ENCODE measurements at regions not wholly inside any gene's neighbourhood (a gene's known extent, or its start where the extent isn't known, plus 50 kb on each side); places are given as distances from the start of the nearest gene placed in this dataset.

GRCh38 chr17:63120406-63120805 lies 154.4 kb downstream of the TANC2 start:
- no peak for DNase-seq
- Histone ChIP-seq H3K27me3 (ENCODE audit: insufficient read depth, low read length) (no peaks in the 10 kb centered on the region), H3K79me2 (ENCODE audit: insufficient read depth, low read length) (no peaks in the 10 kb centered on the region)

More at GRCh38 chr17:63120406-63120805, 154.4 kb downstream of the TANC2 start:
- Mint-ChIP-seq H3K27me3 (ENCODE audit: low read depth) (no peaks in the 10 kb centered on the region), H3K4me3 (no peak overlapping the region), H3K9me3 (no peaks in the 10 kb centered on the region), H3K27ac (no peak overlapping the region), H3K4me1 (peaks cover 7 to 12% of the 10 kb centered on the region in 2 experiments), H3K36me3 (ENCODE audit: insufficient read depth in 1 of 3, low read depth in 3 of 3) (no peaks in the 10 kb centered on the region)
- Histone ChIP-seq H2BK12ac (ENCODE audit: insufficient read length, low read depth, low read length) (no peak overlapping the region), H3K27ac (ENCODE audit: insufficient read length, low read depth, low read length) (no peak overlapping the region), H3K4ac (ENCODE audit: low read depth, low read length) (no peak overlapping the region), H3K4me1 (ENCODE audit: insufficient read depth, low read length) (no peaks in the 10 kb centered on the region), H2AK5ac (ENCODE audit: insufficient read length, low read length) (no peak overlapping the region), H3K14ac (ENCODE audit: insufficient read depth, low read length) (no peak overlapping the region), H2BK15ac (ENCODE audit: low read depth, low read length) (no peak overlapping the region), H3K23ac (ENCODE audit: insufficient read length, low read depth, low read length) (no peak overlapping the region), H3T11ph (ENCODE audit: low read length) (no peak overlapping the region), H4K5ac (ENCODE audit: insufficient read length, low read depth, low read length) (no peak overlapping the region), H3K23me2 (ENCODE audit: insufficient read length, low read depth, low read length, poor library complexity, severe bottlenecking) (no peaks in the 10 kb centered on the region), H2AFZ (ENCODE audit: low read length) (no peak overlapping the region), H3K79me1 (ENCODE audit: insufficient read depth, low read depth, low read length, poor library complexity, severe bottlenecking) (no peaks in the 10 kb centered on the region), H4K20me1 (ENCODE audit: control insufficient read depth, insufficient read depth, insufficient read length) (no peaks in the 10 kb centered on the region), H3K9me3 (ENCODE audit: control insufficient read depth, low read depth, low read length) (no peaks in the 10 kb centered on the region), H3K56ac (ENCODE audit: insufficient read length, low read depth, low read length) (no peak overlapping the region), H4K91ac (ENCODE audit: insufficient read length, low read depth, low read length) (no peak overlapping the region), H3K9ac (ENCODE audit: extremely low read depth, insufficient read length, low read length) (no peak overlapping the region), H2BK20ac (ENCODE audit: low read depth, low read length, poor library complexity, severe bottlenecking) (no peak overlapping the region), H4K8ac (replicated peaks; ENCODE audit: insufficient read length, low read depth, low read length) (no peak overlapping the region), H2BK5ac (ENCODE audit: insufficient read length, low read length) (no peak overlapping the region), H2BK120ac (ENCODE audit: low read depth, low read length, poor library complexity, severe bottlenecking) (no peak overlapping the region), H3K4me2 (ENCODE audit: insufficient read depth, insufficient read length, low read length) (no peak overlapping the region), H3K18ac (ENCODE audit: insufficient read length, low read depth, low read length) (no peak overlapping the region)
- WGBS (ENCODE audit: extremely low coverage, insufficient read length, low lambda C conversion rate): no CpG with 5 or more reads among the region's 2 CpGs
- TF ChIP-seq CTCF (conservative IDR thresholded peaks at IDR 0.05): no peak
